Tibial nerve (tissue), 4 donors: ENCODE measurements at regions not wholly inside any gene's neighbourhood (a gene's known extent, or its start where the extent isn't known, plus 50 kb on each side); places are given as distances from the start of the nearest gene placed in this dataset.

ENCODE experiments used
- DNase-seq, 2 donors: peaks; one replicate each; pipeline ENCODE4 v3.0.0-alpha.2; 2019; ENCODE audit warnings: low spot score in 2 of 2
- H3K27ac ChIP-seq, 4 donors: fragments of 200-600 bp; sonication (generic) in 3 of 4; one replicate each; pipeline ENCODE4 v1.5.1; 2017 to 2019; ENCODE audit warnings: mild to moderate bottlenecking in 1 of 4
- H3K27me3 ChIP-seq, 2 donors: fragments of 200-600 bp; sonication (generic) in 1 of 2; one replicate each; pipeline versions ENCODE4 v1.5.1 to v1.6.0; 2017 to 2019
- H3K36me3 ChIP-seq, 3 donors: fragments of 200-600 bp; sonication (generic); one replicate each; pipeline ENCODE4 v1.5.1; 2018 to 2019
- H3K4me1 ChIP-seq, 4 donors: fragments of 200-600 bp; sonication (generic) in 3 of 4; one replicate each; pipeline ENCODE4 v1.5.1; 2017 to 2019
- H3K4me3 ChIP-seq, 4 donors: fragments of 200-600 bp; sonication (generic) in 3 of 4; one replicate each; pipeline ENCODE4 v1.5.1; 2017 to 2019; ENCODE audit warnings: mild to moderate bottlenecking in 1 of 4, moderate library complexity in 1 of 4
- H3K9me3 ChIP-seq, 4 donors: fragments of 200-600 bp; sonication (generic) in 3 of 4; one replicate each; pipeline ENCODE4 v1.5.1; 2017 to 2019
- CTCF ChIP-seq, 5 experiments: fragments of 200-600 bp in 3 of 5; fragments of 450-650 bp in 2 of 5; sonication (generic) in 3 of 5; IDR thresholded peaks; one replicate each; pipeline ENCODE4 v1.5.1; 2016 to 2019; ENCODE audit warnings: antibody characterized with exemption in 5 of 5, mild to moderate bottlenecking in 3 of 5, moderate library complexity in 2 of 5
- EP300 ChIP-seq, 2 donors: sonication (generic); formaldehyde crosslinking; IDR thresholded peaks; one replicate each; pipeline ENCODE4 v1.6.1; 2017; ENCODE audit warnings: antibody characterized with exemption in 2 of 2, mild to moderate bottlenecking in 1 of 2
- POLR2A ChIP-seq, 2 donors: fragments of 450-650 bp; IDR thresholded peaks; one replicate each; pipeline ENCODE4 v1.6.1; 2017; ENCODE audit warnings: antibody characterized with exemption in 2 of 2, mild to moderate bottlenecking in 2 of 2, moderate library complexity in 2 of 2
- WGBS, 2 donors: methylation state at CpG; one replicate each; pipeline ENCODE4 v1.1.5; 2018; 5-methylcytosine and 5-hydroxymethylcytosine counted together

- Histone ChIP-seq H3K9me3 (peaks cover 0 to 10% (median 0%) of the 10 kb centered on the region in 4 donors), H3K36me3 (no peaks in the 10 kb centered on the region), H3K27ac (no peak overlapping the region), H3K4me3 (no peak overlapping the region), H3K27me3 (no peaks in the 10 kb centered on the region), H3K4me1 (peaks cover 0 to 10% (median 0%) of the 10 kb centered on the region in 4 donors)
- DNase-seq, result no peak
- 40 to 59% methylated on average over 3 to 4 of the region's 4 CpGs for WGBS, 2 donors
- no peak for TF ChIP-seq EP300 (IDR thresholded peaks at IDR 0.05)
- no peak for TF ChIP-seq POLR2A (IDR thresholded peaks at IDR 0.05)
- TF ChIP-seq CTCF (IDR thresholded peaks at IDR 0.05), result no peak
These were observed 273.2 kb downstream of the ENC1 start for GRCh38 chr5:74367241-74367733.

- Histone ChIP-seq H3K27ac (no peak overlapping the region), H3K4me1 (peaks cover 0 to 22% (median 4%) of the 10 kb centered on the region in 4 donors), H3K4me3 (no peak overlapping the region), H3K27me3 (no peaks in the 10 kb centered on the region), H3K9me3 (peaks cover 0 to 10% (median 0%) of the 10 kb centered on the region in 4 donors), H3K36me3 (no peaks in the 10 kb centered on the region)
- 100% methylated on average over 1 of the region's 1 CpG for WGBS, 2 donors
- no peak for DNase-seq
- no peak for TF ChIP-seq EP300 (IDR thresholded peaks at IDR 0.05)
- TF ChIP-seq CTCF (IDR thresholded peaks at IDR 0.05), result no peak
- no peak for TF ChIP-seq POLR2A (IDR thresholded peaks at IDR 0.05)
These were observed 274.8 kb downstream of the ENC1 start for GRCh38 chr5:74365723-74366122.

- H3K36me3 ChIP-seq, result no peaks in the 10 kb centered on the region
- no peak for DNase-seq
- no peak overlapping the region for H3K4me3 ChIP-seq
- no peak overlapping the region for H3K27ac ChIP-seq
- peaks cover 0 to 25% (median 4%) of the 10 kb centered on the region in 4 donors for H3K4me1 ChIP-seq
- TF ChIP-seq EP300 (IDR thresholded peaks at IDR 0.05), result no peak
- TF ChIP-seq CTCF (IDR thresholded peaks at IDR 0.05), result no peak
- no peak for TF ChIP-seq POLR2A (IDR thresholded peaks at IDR 0.05)
- no peaks in the 10 kb centered on the region for H3K27me3 ChIP-seq
- H3K9me3 ChIP-seq, result peaks cover 0 to 10% (median 0%) of the 10 kb centered on the region in 4 donors
- WGBS, 2 donors, result 91 to 95% methylated on average over 4 of the region's 4 CpGs
These were observed 276.0 kb downstream of the ENC1 start for GRCh38 chr5:74364507-74364906.

- peaks cover 0 to 10% (median 0%) of the 10 kb centered on the region in 4 donors for H3K9me3 ChIP-seq
- no peak overlapping the region for H3K27ac ChIP-seq
- DNase-seq, result no peak
- peaks cover 0 to 25% (median 4%) of the 10 kb centered on the region in 4 donors for H3K4me1 ChIP-seq
- no peak for TF ChIP-seq EP300 (IDR thresholded peaks at IDR 0.05)
- TF ChIP-seq POLR2A (IDR thresholded peaks at IDR 0.05), result no peak
- TF ChIP-seq CTCF (IDR thresholded peaks at IDR 0.05), result no peak
- H3K4me3 ChIP-seq, result no peak overlapping the region
- no peaks in the 10 kb centered on the region for H3K36me3 ChIP-seq
- H3K27me3 ChIP-seq, result no peaks in the 10 kb centered on the region
- WGBS, 2 donors, result 87 to 93% methylated on average over 7 of the region's 7 CpGs
These were observed 276.8 kb downstream of the ENC1 start for GRCh38 chr5:74363603-74364205.
